PC-9 (cell line): ENCODE measurements at regions not wholly inside any gene's neighbourhood (a gene's known extent, or its start where the extent isn't known, plus 50 kb on each side); places are given as distances from the start of the nearest gene placed in this dataset.

Source experiments
- BruUV-seq: library from RNA; stranded (reverse); fragments of 400-500 nt; replicated peaks from 2 replicates; lab custom pipeline; 2021; lab: Mats Ljungman, UMichigan
- CTCF ChIA-PET: fragments of 300-600 bp; sonication (Branson Sonifier 250); formaldehyde crosslinking; loops from one replicate; lab custom pipeline; 2022; ENCODE audit warnings: antibody characterized with exemption; lab: Charles Lee
- POLR2A ChIA-PET: fragments of 300-600 bp; sonication (Branson Sonifier 250); formaldehyde crosslinking; loops from one replicate; lab custom pipeline; 2022; ENCODE audit warnings: antibody characterized with exemption; ENCODE audit not compliant: unreplicated experiment; lab: Charles Lee
- DNase-seq, 2 experiments: peaks; one replicate each; pipeline versions ENCODE4 v3.0.0 to v3.0.0-alpha.2; 2015 to 2022; ENCODE audit warnings: mixed read lengths in 1 of 2
- H2AFZ ChIP-seq: fragments of 200-600 bp; sonication (generic); 2 replicates; pipeline ENCODE4 v1.8.1; 2017; ENCODE audit warnings: antibody characterized with exemption
- H3F3A ChIP-seq: fragments of 200-600 bp; sonication (generic); 2 replicates; pipeline ENCODE4 v1.8.1; 2017; ENCODE audit warnings: antibody characterized with exemption, mild to moderate bottlenecking, low read depth; ENCODE audit not compliant: insufficient read depth
- H3K27ac ChIP-seq: fragments of 200-600 bp; sonication (generic); 2 replicates; pipeline ENCODE4 v1.6.1; 2016; ENCODE audit warnings: mixed run types
- H3K27me3 ChIP-seq: fragments of 200-600 bp; sonication (generic); 2 replicates; pipeline ENCODE4 v1.6.1; 2016; ENCODE audit warnings: low read depth, mixed run types; ENCODE audit not compliant: insufficient read depth
- H3K36me3 ChIP-seq: fragments of 200-600 bp; sonication (generic); 2 replicates; pipeline ENCODE4 v1.6.1; 2016; ENCODE audit warnings: low read depth, mixed run types
- H3K4me1 ChIP-seq: fragments of 200-600 bp; sonication (generic); replicated peaks from 2 replicates; pipeline ENCODE4 v1.6.1; 2016; ENCODE audit warnings: mixed run types; ENCODE audit not compliant: insufficient read depth
- H3K4me2 ChIP-seq: fragments of 200-600 bp; sonication (generic); 2 replicates; pipeline ENCODE4 v1.6.1; 2017; ENCODE audit warnings: mixed run types
- H3K4me3 ChIP-seq: fragments of 200-600 bp; sonication (generic); 2 replicates; pipeline ENCODE4 v1.6.1; 2016; ENCODE audit warnings: mixed run types
- H3K79me2 ChIP-seq: fragments of 200-600 bp; sonication (generic); 2 replicates; pipeline ENCODE4 v1.6.1; 2017; ENCODE audit warnings: low read depth, mixed run types
- H3K9me2 ChIP-seq: fragments of 200-600 bp; sonication (generic); 2 replicates; pipeline ENCODE4 v1.8.1; 2017; ENCODE audit warnings: mild to moderate bottlenecking; ENCODE audit not compliant: insufficient read depth
- H3K9me3 ChIP-seq: fragments of 200-600 bp; sonication (generic); 2 replicates; pipeline ENCODE4 v1.8.1; 2016; ENCODE audit warnings: low read depth; ENCODE audit not compliant: insufficient read depth
- H4K20me1 ChIP-seq: fragments of 200-600 bp; sonication (generic); 2 replicates; pipeline ENCODE4 v1.8.1; 2017; ENCODE audit not compliant: insufficient read depth
- CTCF ChIP-seq: fragments of 200-600 bp; sonication (generic); conservative IDR thresholded peaks from 2 replicates; pipeline ENCODE4 v1.6.1; 2017; ENCODE audit warnings: mixed run types, antibody characterized with exemption, mild to moderate bottlenecking, moderate library complexity
- EZH2 ChIP-seq: fragments of 200-600 bp; sonication (generic); IDR thresholded peaks from 2 replicates; pipeline ENCODE4 v1.8.0; 2017; ENCODE audit warnings: antibody characterized with exemption, low read depth
- intact Hi-C: fragments of 100-400 bp; cut with micrococcal nuclease; formaldehyde crosslinking; loops from one replicate; pipeline ENCODE4 v1.10.0; 2022; ENCODE audit not compliant: unreplicated experiment

- intact Hi-C loops = no loop called here
- no peaks in the 10 kb centered on the region for H3K27me3 ChIP-seq
- TF ChIP-seq CTCF (no peak), EZH2 (no peak)
- H2AFZ ChIP-seq = no peak overlapping the region
- H4K20me1 ChIP-seq = no peaks in the 10 kb centered on the region
- ChIA-PET CTCF (no interaction called here), POLR2A (no interaction called here)
- no peaks in the 10 kb centered on the region for H3K79me2 ChIP-seq
- BruUV-seq = no TSS peak
- no peak overlapping the region for H3K27ac ChIP-seq
- no peak overlapping the region for H3K4me2 ChIP-seq
- H3K36me3 ChIP-seq = no peaks in the 10 kb centered on the region
- no peaks in the 10 kb centered on the region for H3K9me2 ChIP-seq
- no peaks in the 10 kb centered on the region for H3K4me1 ChIP-seq
- no peak for DNase-seq
- H3F3A ChIP-seq = no peaks in the 10 kb centered on the region
- no peak overlapping the region for H3K4me3 ChIP-seq
- H3K9me3 ChIP-seq = no peaks in the 10 kb centered on the region
Measured at GRCh38 chr4:35925806-35926205, 318.5 kb downstream of the ARAP2 start.

- H3K27me3 ChIP-seq = no peaks in the 10 kb centered on the region
- intact Hi-C loops = no loop called here
- H4K20me1 ChIP-seq = no peaks in the 10 kb centered on the region
- H3K4me3 ChIP-seq = no peak overlapping the region
- ChIA-PET CTCF (no interaction called here), POLR2A (no interaction called here)
- TF ChIP-seq EZH2 (no peak), CTCF (no peak)
- no TSS peak for BruUV-seq
- no peaks in the 10 kb centered on the region for H3K9me2 ChIP-seq
- H3F3A ChIP-seq = no peaks in the 10 kb centered on the region
- no peak overlapping the region for H3K4me2 ChIP-seq
- H3K79me2 ChIP-seq = no peaks in the 10 kb centered on the region
- H3K36me3 ChIP-seq = no peaks in the 10 kb centered on the region
- H2AFZ ChIP-seq = no peak overlapping the region
- H3K4me1 ChIP-seq = no peaks in the 10 kb centered on the region
- H3K27ac ChIP-seq = no peak overlapping the region
- no peaks in the 10 kb centered on the region for H3K9me3 ChIP-seq
- DNase-seq = no peak
Measured at GRCh38 chr4:35926788-35927187, 317.5 kb downstream of the ARAP2 start.

- TF ChIP-seq EZH2 (no peak), CTCF (no peak)
- POLR2A ChIA-PET = no interaction called here
- no peak for DNase-seq
- Histone ChIP-seq H3K9me3 (no peaks in the 10 kb centered on the region), H3K36me3 (no peaks in the 10 kb centered on the region), H3K9me2 (no peaks in the 10 kb centered on the region), H3K4me3 (no peak overlapping the region), H3K27me3 (no peaks in the 10 kb centered on the region), H3K4me1 (no peaks in the 10 kb centered on the region), H3F3A (no peaks in the 10 kb centered on the region), H3K4me2 (no peak overlapping the region), H3K27ac (no peak overlapping the region), H4K20me1 (no peaks in the 10 kb centered on the region), H2AFZ (no peak overlapping the region), H3K79me2 (no peaks in the 10 kb centered on the region)
- BruUV-seq = no TSS peak
- intact Hi-C loops = no loop called here
- CTCF ChIA-PET = no interaction called here
Measured at GRCh38 chr4:35933901-35934300, 310.4 kb downstream of the ARAP2 start.
